ENCODE measurements at regions not wholly inside any gene's neighbourhood (a gene's known extent, or its start where the extent isn't known, plus 50 kb on each side); places are given as distances from the start of the nearest gene placed in this dataset.

GRCh38 chr1:177525176-177525575, 354.4 kb downstream of the BRINP2 start:
- peaks cover 0 to 2% (median 0%) of the 10 kb centered on the region in 4 donors for H3K9me3 ChIP-seq (ENCODE audit: control insufficient read depth in 4 of 4, insufficient read depth in 3 of 4, low read length in 3 of 4)
- H3K27me3 ChIP-seq (ENCODE audit: control insufficient read depth in 3 of 3, insufficient read depth in 3 of 3, low read length in 2 of 3) = no peaks in the 10 kb centered on the region
- no peak for TF ChIP-seq CTCF (IDR thresholded peaks at IDR 0.05; ENCODE audit: control extremely low read depth, extremely low read depth)
- ATAC-seq (ENCODE audit: insufficient read depth, low FRiP score) = no peak
- DNase-seq = peak in 2 of 3 donors; percentile 6 to 11
- H3K27ac ChIP-seq (ENCODE audit: low read depth in 1 of 2, low read length in 1 of 2) = no peak overlapping the region
- no peaks in the 10 kb centered on the region for H3K36me3 ChIP-seq (ENCODE audit: control insufficient read depth in 4 of 4, insufficient read depth in 4 of 4, low read length in 4 of 4)
- H3K9ac ChIP-seq (ENCODE audit: insufficient read depth in 1 of 2, low read length in 2 of 2) = no peak overlapping the region
- peaks cover 0 to 5% (median 0%) of the 10 kb centered on the region in 5 donors for H3K4me1 ChIP-seq (ENCODE audit: control insufficient read depth in 5 of 5, insufficient read depth in 5 of 5, low read length in 5 of 5)
- no peak overlapping the region for H3K4me3 ChIP-seq
- 47 to 69% methylated on average over 2 of the region's 2 CpGs for WGBS, 2 donors

GRCh38 chr1:177517546-177517945, 346.8 kb downstream of the BRINP2 start:
- Histone ChIP-seq H3K36me3 (ENCODE audit: control insufficient read depth in 4 of 4, insufficient read depth in 4 of 4, low read length in 4 of 4) (no peaks in the 10 kb centered on the region), H3K9ac (ENCODE audit: insufficient read depth in 1 of 2, low read length in 2 of 2) (no peak overlapping the region), H3K27me3 (ENCODE audit: control insufficient read depth in 3 of 3, insufficient read depth in 3 of 3, low read length in 2 of 3) (no peaks in the 10 kb centered on the region), H3K4me3 (no peak overlapping the region), H3K27ac (ENCODE audit: low read depth in 1 of 2, low read length in 1 of 2) (no peak overlapping the region), H3K4me1 (ENCODE audit: control insufficient read depth in 5 of 5, insufficient read depth in 5 of 5, low read length in 5 of 5) (peaks cover 0 to 2% (median 0%) of the 10 kb centered on the region in 5 donors), H3K9me3 (ENCODE audit: control insufficient read depth in 4 of 4, insufficient read depth in 3 of 4, low read length in 3 of 4) (peaks cover 0 to 2% (median 0%) of the 10 kb centered on the region in 4 donors)
- ATAC-seq (ENCODE audit: insufficient read depth, low FRiP score) = no peak
- TF ChIP-seq CTCF (IDR thresholded peaks at IDR 0.05; ENCODE audit: control extremely low read depth, extremely low read depth) = no peak
- 44 to 50% methylated on average over 3 of the region's 3 CpGs for WGBS, 2 donors
- no peak for DNase-seq

- DNase-seq (no peak), ATAC-seq (ENCODE audit: insufficient read depth, low FRiP score) (no peak)
- no peaks in the 10 kb centered on the region for H3K9me3 ChIP-seq (ENCODE audit: control insufficient read depth in 4 of 4, insufficient read depth in 3 of 4, low read length in 3 of 4)
- H3K9ac ChIP-seq (ENCODE audit: insufficient read depth in 1 of 2, low read length in 2 of 2) = no peak overlapping the region
- no peaks in the 10 kb centered on the region for H3K36me3 ChIP-seq (ENCODE audit: control insufficient read depth in 4 of 4, insufficient read depth in 4 of 4, low read length in 4 of 4)
- TF ChIP-seq CTCF (IDR thresholded peaks at IDR 0.05; ENCODE audit: control extremely low read depth, extremely low read depth) = no peak
- H3K4me3 ChIP-seq = no peak overlapping the region
- no peaks in the 10 kb centered on the region for H3K27me3 ChIP-seq (ENCODE audit: control insufficient read depth in 3 of 3, insufficient read depth in 3 of 3, low read length in 2 of 3)
- no peak overlapping the region for H3K27ac ChIP-seq (ENCODE audit: low read depth in 1 of 2, low read length in 1 of 2)
- peaks cover 0 to 2% (median 0%) of the 10 kb centered on the region in 5 donors for H3K4me1 ChIP-seq (ENCODE audit: control insufficient read depth in 5 of 5, insufficient read depth in 5 of 5, low read length in 5 of 5)
Observed at GRCh38 chr1:177514207-177514606, 343.4 kb downstream of the BRINP2 start.

GRCh38 chr1:177511036-177511435, 340.3 kb downstream of the BRINP2 start:
- Histone ChIP-seq H3K9ac (ENCODE audit: insufficient read depth in 1 of 2, low read length in 2 of 2) (no peak overlapping the region), H3K4me1 (ENCODE audit: control insufficient read depth in 5 of 5, insufficient read depth in 5 of 5, low read length in 5 of 5) (no peaks in the 10 kb centered on the region), H3K9me3 (ENCODE audit: control insufficient read depth in 4 of 4, insufficient read depth in 3 of 4, low read length in 3 of 4) (peaks cover 0 to 6% (median 0%) of the 10 kb centered on the region in 4 donors), H3K36me3 (ENCODE audit: control insufficient read depth in 4 of 4, insufficient read depth in 4 of 4, low read length in 4 of 4) (no peaks in the 10 kb centered on the region), H3K27me3 (ENCODE audit: control insufficient read depth in 3 of 3, insufficient read depth in 3 of 3, low read length in 2 of 3) (no peaks in the 10 kb centered on the region), H3K27ac (ENCODE audit: low read depth in 1 of 2, low read length in 1 of 2) (no peak overlapping the region), H3K4me3 (no peak overlapping the region)
- DNase-seq (no peak), ATAC-seq (ENCODE audit: insufficient read depth, low FRiP score) (no peak)
- WGBS, 2 donors = 70 to 75% methylated on average over 5 of the region's 5 CpGs
- TF ChIP-seq CTCF (IDR thresholded peaks at IDR 0.05; ENCODE audit: control extremely low read depth, extremely low read depth) = no peak

All from lung (tissue), 11 donors.